GM18873 (cell line): ENCODE measurements at regions not wholly inside any gene's neighbourhood (a gene's known extent, or its start where the extent isn't known, plus 50 kb on each side); places are given as distances from the start of the nearest gene placed in this dataset.
"Not testable (repeated sequence)": the region's sequence is repeated elsewhere in the genome, so short reads cannot be mapped to it uniquely, and the experiment has no call there.

Experiments used
- ATAC-seq: cut with Tn5 transposase; IDR thresholded peaks from one replicate; pipeline ENCODE4 v1.9.1; 2021; ENCODE audit warnings: mild to moderate bottlenecking, moderate library complexity, moderate number of reproducible peaks; ENCODE audit not compliant: unreplicated experiment, low FRiP score

DNA sequence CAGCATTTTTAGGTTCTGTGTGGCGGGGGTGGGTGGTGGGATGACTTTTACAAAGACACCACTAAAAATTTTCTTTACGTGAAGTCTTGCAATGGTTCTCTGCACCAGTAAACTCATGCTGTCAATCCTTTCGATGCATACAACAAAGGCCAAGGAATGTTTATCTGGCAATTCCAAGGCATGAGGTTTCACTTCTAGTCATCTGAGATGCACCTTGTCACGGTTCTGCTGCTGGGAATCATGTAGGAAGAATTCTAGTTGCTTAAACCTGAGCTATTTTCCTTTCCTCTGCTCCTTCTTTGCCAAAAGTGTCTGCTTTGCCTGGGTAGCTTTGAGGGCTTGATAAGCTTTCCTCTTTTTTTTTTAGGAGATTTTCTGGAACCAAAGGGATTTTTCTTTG, 1204.5 kb upstream of the SEMA6A start:
- no peak for ATAC-seq

DNA sequence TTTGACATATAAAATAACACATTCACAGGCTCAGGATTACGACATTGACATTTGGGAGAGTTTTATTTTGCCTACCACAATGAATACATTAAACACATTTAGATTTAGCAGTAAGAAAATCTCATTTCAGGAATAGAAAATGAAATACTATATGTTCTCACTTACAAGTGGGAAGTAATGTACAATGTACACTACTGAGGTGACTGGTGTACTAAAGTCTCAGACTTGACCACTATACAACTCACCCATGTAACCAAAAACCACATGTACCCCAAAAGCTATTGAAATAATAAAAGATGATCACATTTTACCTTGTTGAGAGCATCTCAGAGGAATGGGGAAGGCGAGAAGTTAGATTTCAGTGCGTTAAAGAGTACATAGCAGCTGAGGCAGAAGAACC, 1202.4 kb upstream of the SEMA6A start:
- no peak for ATAC-seq

DNA sequence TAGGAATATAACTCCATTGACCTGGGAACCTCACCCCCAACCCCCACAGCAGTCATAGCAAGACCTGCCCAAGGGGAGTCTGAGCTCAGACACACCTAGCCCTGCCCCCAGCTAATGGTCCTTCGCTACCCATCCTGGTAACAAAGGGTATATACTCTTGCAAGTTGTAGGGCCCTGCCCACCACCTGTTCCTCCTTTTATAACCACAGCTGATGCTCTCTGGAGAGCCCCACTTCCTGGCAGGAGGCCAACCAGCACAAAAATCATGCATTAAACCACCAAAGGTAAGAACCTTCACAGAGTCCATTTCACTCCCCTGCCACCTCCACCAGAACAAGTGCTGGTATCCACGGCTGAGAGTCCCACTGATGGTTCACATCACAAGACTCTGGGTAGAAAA, 1195.3 kb upstream of the SEMA6A start:
- ATAC-seq: no peak

DNA sequence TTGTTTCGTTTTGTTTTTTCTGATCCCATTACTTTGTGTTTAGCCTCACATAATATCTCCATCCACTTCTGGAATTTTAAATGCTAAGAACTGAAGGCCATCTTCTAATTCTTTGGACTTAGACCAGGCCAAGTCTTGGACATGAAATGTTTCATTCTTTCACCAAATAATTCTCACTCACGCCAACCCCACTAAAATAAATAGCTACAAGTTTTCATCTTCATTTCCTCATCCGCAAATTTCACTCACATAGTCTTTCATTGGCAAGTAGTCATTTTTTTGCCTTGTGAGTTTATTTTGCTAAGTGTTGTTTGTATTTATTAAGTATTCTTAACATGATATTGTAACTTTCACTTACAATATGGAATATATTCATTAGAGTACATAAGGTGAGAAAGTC, 1188.6 kb upstream of the SEMA6A start:
- ATAC-seq: no peak

- no peak for ATAC-seq
These were observed 1186.6 kb upstream of the SEMA6A start for GRCh38 chr5:117761186-117761585.

DNA sequence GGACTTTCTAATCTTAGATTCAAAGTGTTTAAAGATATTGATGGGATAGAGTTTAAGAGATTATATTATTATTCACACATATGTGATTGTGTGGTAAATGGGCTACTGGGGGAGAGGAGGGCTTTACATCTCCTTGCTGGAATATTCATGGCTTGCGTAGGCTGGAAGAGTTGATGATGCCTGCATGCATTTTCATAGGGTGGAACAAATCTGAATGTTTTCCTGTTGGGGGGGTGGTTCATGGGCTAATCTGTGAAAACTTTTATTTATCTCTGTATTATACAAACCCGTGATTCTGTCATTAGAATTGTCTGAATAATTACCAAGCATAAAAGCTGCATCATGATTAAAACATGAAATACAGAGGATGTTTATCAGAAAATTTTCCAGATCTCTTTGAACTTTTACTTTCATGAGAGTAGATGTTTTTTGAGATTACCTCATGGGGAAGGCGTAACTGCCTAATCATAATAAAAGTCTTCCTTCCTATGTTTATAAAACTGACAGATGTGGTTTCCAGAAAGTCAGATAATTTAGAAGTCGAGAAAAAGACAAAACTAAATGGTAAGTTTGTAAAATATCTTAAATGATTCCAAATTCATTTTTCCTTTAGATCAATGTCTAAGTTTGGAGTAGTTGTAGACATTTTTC, 1185.4 kb upstream of the SEMA6A start:
- ATAC-seq: no peak

GRCh38 chr5:117752403-117752802, 1177.8 kb upstream of the SEMA6A start:
- ATAC-seq: no peak

DNA sequence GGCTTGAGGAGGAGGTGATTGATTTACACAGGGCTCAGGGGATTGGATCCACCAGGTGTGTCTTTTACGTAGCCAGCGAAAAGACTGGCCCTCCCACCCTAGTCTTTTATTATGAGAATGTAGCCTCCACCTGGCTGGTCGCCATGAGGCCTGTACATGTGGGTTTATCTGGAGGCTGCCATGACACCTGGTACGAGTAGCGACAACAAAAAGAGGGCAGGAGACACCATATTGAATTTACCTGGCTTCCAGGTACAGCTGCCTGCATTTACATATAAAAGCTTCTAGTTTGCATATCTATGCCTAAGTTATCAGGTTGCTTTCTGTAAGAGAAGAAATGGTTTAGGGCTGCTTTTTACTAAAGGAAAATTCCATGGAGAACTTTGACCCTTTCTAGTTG, 1173.7 kb upstream of the SEMA6A start:
- no peak for ATAC-seq

- ATAC-seq: no peak
These were observed 1168.7 kb upstream of the SEMA6A start for GRCh38 chr5:117743337-117743736.

- ATAC-seq: no peak
These were observed 1167.1 kb upstream of the SEMA6A start for GRCh38 chr5:117741655-117742206.

GRCh38 chr5:117740268-117740667, 1165.6 kb upstream of the SEMA6A start:
- ATAC-seq: no peak

DNA sequence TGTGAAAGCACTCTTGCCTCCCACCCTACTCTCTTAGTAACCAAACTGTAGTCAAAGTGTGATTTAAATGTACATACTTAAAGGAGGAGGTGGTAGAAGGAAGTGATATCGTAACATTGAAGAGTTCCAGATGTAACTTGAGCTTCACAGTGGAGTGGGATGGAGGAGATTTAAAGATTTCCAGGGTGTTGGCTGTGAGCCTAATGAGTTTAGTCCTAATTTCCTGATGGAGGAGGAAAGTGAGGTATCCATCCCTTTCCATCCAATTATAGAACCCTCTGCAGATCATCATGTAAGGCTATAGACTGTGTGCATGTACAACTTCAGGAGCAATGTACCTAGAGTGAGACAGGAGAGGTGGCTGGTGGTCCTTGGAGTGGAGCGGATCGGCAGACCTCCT, 1163.9 kb upstream of the SEMA6A start:
- no peak for ATAC-seq

DNA sequence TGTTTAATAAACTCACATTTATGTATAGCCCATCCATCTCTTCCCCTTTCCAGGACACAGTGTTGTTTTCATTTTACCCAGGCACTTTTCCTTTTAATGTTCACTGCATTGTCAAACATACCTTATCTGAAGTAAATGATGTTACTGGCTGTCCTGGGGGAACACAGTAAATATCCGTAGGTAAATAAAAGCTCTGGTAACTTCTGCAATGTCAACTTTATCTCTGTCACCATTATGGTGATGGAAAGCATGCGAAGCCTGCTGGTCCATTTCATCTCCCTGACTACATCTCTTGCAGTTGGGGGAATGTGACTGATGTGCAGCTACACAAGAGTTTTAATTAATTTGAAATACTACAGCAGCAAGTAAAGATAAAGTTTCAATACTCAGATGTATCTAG, 1162.1 kb upstream of the SEMA6A start:
- no peak for ATAC-seq

DNA sequence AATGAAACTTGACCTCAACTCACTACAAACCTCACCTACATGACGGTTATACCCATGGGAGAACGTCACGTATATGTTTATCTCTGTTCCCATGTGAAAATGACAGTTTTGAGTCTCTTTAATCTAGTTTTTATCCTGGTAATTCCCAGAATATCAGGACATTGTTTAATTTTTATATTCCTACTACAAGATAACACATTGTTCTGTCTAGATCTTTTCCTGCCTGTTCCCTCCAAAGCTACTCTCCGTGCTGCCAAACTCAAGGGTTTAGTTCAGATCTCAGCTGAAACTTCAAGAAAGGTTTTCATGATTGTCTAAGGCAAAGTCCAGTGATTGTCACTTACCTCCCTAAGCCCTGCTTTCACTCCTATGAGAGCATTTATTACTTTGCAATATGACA, 1159.4 kb upstream of the SEMA6A start:
- no peak for ATAC-seq

DNA sequence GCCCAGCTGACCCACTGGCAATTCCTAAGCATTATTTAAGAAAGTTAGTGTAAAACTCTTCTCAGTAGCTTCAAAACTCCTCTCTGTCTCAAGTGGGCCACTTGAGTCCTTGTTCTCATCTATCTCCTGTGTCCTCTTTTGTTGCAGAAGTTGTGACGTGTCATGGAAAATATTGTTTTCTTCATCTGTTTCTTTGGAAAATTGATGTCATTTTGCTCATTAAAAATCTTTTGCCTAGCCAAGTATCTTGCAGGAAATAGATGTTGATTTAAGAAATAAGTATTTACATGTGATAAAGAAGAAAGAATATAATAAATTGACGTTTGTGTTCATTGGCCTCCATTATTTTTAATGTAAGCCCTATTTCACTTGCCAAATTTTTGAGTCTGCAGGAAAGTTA, 1158.4 kb upstream of the SEMA6A start:
- ATAC-seq: no peak

DNA sequence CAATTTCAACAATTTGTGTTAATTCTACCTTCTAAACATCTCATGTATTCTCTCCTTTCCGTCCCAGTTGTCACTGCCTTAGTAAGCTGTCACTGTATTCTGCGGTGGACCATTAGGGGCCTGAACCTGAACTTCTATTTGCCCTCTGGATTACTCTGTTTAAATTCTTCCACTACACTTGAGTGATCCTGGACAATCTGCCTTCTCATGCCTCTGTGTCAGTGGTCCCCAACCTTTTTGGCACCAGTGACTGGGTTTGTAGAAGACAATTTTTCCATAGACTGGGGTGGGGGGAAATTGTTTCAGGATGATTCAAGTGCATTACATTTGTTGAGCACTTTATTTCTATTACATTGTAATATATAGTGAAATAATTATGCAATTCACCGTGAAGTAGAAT, 1157.6 kb upstream of the SEMA6A start:
- ATAC-seq: no peak

DNA sequence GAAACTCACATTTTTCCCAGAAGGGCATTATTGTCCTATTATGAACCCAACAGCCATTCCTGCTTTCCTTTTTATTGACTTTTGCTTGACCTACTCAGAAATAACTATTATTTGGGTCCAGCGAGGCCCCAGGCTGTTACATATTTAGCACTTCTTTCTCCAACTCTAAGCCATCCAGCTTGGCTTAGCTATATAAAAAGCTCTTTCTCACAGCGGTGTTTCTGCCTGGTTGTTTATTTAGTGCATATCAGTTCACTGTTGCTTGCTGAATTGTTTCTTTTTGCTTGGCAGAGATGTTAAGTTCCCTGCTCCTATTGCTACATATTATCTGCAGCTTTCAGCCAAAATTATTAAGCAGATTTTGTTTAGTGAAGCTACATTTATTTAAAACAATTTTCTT, 1156.8 kb upstream of the SEMA6A start:
- ATAC-seq: no peak

DNA sequence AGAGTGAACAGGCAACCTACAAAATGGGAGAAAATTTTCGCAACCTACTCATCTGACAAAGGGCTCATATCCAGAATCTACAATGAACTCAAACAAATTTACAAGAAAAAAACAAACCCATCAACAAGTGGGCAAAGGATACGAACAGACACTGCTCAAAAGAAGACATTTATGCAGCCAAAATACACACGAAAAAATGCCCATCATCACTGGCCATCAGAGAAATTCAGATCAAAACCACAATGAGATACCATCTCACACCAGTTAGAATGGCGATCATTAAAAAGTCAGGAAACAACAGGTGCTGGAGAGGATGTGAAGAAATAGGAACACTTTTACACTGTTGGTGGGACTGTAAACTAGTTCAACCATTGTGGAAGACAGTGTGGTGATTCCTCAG, 1146.2 kb upstream of the SEMA6A start:
- not testable (repeated sequence) for ATAC-seq

DNA sequence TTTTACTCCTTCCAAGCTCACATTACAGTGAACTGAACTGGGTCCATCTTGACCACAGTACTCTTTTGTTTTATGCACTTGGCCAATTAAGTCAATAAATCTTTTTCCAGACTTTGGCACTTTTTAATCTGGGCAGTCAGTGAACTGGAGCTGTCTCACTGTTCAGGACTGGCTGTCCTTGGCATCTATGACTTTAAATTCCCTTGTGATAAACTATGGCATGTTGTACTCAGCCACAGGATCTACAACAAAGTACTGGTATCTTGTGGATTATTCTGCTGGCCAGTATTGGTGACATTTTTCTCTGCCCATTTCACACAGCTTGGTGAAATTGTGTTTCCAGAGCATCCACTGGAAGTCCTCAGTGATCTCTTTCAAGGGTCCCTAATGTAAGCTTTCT, 1144.8 kb upstream of the SEMA6A start:
- no peak for ATAC-seq

DNA sequence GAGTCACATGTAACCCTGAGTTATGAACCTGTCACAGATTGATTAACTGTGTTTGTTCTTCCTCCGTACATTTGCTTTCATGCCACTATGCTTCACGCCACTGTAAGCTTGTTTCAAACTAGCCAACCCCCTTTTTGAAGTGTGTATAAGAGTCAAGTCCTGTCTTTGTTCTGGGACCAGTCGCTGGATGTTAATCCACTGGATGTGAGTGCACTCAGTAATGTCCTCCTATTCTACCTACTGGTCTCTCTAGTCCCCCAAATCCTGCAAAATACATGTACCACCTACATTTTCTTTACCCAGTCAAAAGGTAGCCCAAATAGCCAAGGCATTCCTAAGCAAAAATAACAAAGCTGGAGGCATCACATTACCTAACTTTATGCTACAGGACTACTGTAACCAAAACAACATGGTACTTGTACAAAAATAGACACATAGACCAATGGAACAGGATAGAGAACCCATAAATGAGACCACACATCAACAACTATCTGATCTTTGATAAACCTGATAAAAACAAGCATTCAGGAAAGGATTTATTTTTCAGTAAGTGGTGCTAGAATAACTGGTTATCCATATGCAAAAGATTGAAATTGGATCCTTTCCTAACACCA, 1139.1 kb upstream of the SEMA6A start:
- no peak for ATAC-seq

GRCh38 chr5:117701062-117701461, 1126.4 kb upstream of the SEMA6A start:
- no peak for ATAC-seq

GRCh38 chr5:117692606-117693005, 1118.0 kb upstream of the SEMA6A start:
- ATAC-seq: no peak
